ENCODE measurements at regions not wholly inside any gene's neighbourhood (a gene's known extent, or its start where the extent isn't known, plus 50 kb on each side); places are given as distances from the start of the nearest gene placed in this dataset.

DNA sequence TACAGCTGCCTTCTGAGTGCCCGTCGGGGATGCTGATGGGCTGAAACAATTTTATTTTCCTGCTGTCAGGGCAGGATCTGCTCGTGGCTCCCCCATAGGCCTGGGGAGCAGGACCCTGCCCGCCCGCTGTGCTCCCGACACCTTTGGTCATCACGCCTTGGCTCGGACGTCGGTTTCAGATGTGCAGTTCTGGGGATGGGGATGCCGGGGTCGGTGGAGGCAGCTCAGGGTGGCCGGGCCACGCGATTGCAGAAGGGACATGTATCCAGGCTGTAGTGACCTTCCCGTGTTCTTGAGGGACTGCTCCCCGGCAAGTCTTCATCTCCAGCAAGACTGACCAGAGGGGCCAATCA is 1150.5 kb downstream of the BRD1 start:
- TF ChIP-seq, protein P1, sequence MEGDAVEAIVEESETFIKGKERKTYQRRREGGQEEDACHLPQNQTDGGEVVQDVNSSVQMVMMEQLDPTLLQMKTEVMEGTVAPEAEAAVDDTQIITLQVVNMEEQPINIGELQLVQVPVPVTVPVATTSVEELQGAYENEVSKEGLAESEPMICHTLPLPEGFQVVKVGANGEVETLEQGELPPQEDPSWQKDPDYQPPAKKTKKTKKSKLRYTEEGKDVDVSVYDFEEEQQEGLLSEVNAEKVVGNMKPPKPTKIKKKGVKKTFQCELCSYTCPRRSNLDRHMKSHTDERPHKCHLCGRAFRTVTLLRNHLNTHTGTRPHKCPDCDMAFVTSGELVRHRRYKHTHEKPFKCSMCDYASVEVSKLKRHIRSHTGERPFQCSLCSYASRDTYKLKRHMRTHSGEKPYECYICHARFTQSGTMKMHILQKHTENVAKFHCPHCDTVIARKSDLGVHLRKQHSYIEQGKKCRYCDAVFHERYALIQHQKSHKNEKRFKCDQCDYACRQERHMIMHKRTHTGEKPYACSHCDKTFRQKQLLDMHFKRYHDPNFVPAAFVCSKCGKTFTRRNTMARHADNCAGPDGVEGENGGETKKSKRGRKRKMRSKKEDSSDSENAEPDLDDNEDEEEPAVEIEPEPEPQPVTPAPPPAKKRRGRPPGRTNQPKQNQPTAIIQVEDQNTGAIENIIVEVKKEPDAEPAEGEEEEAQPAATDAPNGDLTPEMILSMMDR (conservative IDR thresholded peaks at IDR 0.05; ENCODE audit: low read length) = no peak
- no peak for TF ChIP-seq EZH2phosphoT487 (IDR thresholded peaks at IDR 0.05; ENCODE audit: borderline replicate concordance)
